GM13976 (cell line): ENCODE measurements at regions not wholly inside any gene's neighbourhood (a gene's known extent, or its start where the extent isn't known, plus 50 kb on each side); places are given as distances from the start of the nearest gene placed in this dataset.

Experiments used
- DNase-seq: peaks from one replicate; pipeline ENCODE4 v3.0.0; 2012; ENCODE audit warnings: low spot score
- CTCF ChIP-seq: IDR thresholded peaks from 2 replicates; pipeline ENCODE4 v1.5.1; 2012; ENCODE audit warnings: borderline replicate concordance, mild to moderate bottlenecking; ENCODE audit not compliant: insufficient read depth; ENCODE audit errors: extremely low read depth, missing control alignments, control extremely low read depth
- in situ Hi-C: fragments of 300-500 bp; cut with MboI; formaldehyde crosslinking; loops from one replicate; pipeline ENCODE4 v1.12.0; 2022; ENCODE audit warnings: low sequenced_read_pairs, mixed read lengths, inconsistent platforms; ENCODE audit not compliant: unreplicated experiment

GRCh38 chr17:69714669-69715068 is 300.2 kb downstream of the MAP2K6 start:
- no peak for TF ChIP-seq CTCF
- in situ Hi-C loops: no loop called here
- no peak for DNase-seq

- in situ Hi-C loops: no loop called here
Observed at GRCh38 chr17:69715656-69716055, 301.2 kb downstream of the MAP2K6 start.

GRCh38 chr17:69716556-69716955 is 302.1 kb downstream of the MAP2K6 start:
- no peak for TF ChIP-seq CTCF
- in situ Hi-C loops: no loop called here
- no peak for DNase-seq

More at GRCh38 chr17:69715656-69716055, 301.2 kb downstream of the MAP2K6 start:
- no peak for TF ChIP-seq CTCF
- no peak for DNase-seq

GRCh38 chr17:69717214-69717613 is 302.7 kb downstream of the MAP2K6 start:
- TF ChIP-seq CTCF: no peak
- in situ Hi-C loops: no loop called here
- DNase-seq: no peak

GRCh38 chr17:69717819-69718218 is 303.3 kb downstream of the MAP2K6 start:
- in situ Hi-C loops: no loop called here
- no peak for DNase-seq
- TF ChIP-seq CTCF: no peak

GRCh38 chr17:69719474-69720048 is 305.1 kb downstream of the MAP2K6 start:
- DNase-seq: no peak
- in situ Hi-C loops: no loop called here
- no peak for TF ChIP-seq CTCF
